ENCODE measurements at regions not wholly inside any gene's neighbourhood (a gene's known extent, or its start where the extent isn't known, plus 50 kb on each side); places are given as distances from the start of the nearest gene placed in this dataset.

- no peak for DNase-seq (ENCODE audit: low read depth)
These were observed 369.4 kb downstream of the ZNF536 start for GRCh38 chr19:30741566-30741965.

DNA sequence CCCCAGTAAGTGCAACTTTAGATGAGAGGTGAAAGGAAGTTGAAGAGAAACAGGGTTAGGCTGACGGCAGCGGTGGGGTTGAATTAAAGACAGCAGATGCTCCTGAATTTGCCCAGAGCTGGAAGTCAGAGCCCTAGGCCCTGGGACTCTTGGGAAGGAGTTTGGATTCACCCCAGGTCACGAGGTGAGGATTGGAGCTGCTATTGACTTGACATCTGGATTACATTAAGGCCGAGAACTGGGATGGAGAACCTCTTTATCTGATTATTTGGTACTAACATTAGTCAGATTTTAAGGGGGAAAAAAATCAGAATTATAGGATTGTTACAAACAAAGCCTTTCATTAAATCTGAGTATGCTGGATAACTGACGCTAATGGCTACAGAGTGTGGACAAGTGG lies 367.2 kb downstream of the ZNF536 start:
- no peak for DNase-seq (ENCODE audit: low read depth)

- no peak for DNase-seq (ENCODE audit: low read depth)
These were observed 365.9 kb downstream of the ZNF536 start for GRCh38 chr19:30738047-30738446.

DNA sequence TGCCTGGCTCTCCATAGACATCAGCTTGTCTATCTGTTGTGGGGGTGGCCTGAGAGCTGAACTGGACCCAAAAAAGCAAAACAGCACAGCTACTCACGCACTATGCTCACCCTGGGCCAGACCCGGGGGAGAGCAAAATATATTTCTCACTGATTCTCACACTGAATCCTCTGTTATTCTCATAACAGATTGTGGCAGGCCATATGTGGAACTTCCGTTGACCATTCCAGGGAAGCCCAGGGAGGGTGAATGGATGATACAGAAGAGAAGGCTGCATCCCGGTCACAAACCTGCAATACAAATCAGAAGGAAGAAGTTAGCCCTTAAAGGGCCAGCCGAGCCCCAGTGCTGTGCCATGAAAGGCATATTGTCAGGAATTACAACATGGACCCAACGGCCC lies 362.5 kb downstream of the ZNF536 start:
- no peak for DNase-seq (ENCODE audit: low read depth)

DNA sequence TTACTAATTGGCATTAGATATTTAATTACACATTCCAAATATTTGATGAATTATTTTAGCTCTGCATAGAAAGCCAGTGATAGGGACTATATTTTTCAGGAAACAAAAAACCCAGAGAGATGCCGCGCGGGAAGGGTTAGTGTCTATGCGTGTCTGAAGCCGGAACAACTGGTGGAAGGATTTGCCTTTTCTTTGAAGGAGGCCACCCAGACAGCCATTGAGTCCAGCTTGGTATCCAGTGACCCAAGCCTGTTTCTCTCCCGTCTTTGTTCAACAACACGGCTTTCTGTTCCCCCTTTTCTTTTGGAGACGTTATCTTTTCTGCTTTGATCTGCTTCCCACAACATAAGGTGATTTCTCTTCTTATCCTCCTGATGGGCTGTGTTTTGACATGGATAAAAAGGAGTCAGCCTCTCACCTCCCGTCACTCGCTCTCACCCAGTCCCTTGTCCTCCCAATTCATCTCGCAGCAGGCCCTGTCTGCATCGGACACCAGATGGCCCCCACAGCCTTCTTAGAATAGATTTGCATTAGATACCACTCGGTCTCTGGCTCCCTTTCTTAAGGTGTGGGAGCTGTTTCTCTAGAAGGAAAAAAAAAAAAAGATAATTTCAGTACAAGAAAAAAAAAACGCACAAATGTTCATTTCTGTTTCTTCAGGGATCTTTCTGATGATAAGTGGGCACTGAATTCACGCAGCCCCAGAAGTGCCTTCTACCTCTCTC lies 361.8 kb downstream of the ZNF536 start:
- no peak for DNase-seq (ENCODE audit: low read depth)

- no peak for DNase-seq (ENCODE audit: low read depth)
These were observed 359.4 kb downstream of the ZNF536 start for GRCh38 chr19:30731591-30731990.

DNA sequence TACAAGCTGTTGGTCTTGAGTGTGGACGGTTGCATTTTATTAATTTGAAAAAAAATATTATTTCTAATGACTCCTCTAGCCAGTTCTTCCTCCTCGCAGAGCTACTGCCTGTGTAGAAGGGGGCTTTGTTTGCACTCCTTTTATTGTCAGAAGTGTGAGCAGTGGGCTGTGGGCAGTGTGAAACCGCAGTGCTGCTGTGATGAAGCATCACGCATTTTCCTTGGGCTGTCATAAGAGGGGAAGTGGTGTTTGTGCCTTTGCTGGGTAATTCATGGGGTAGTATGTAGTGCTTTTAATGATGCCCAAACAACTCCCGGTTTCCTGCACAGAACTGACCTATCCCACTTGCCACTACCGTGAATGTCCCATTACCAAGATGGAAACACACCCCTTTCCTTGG lies 357.3 kb downstream of the ZNF536 start:
- DNase-seq (ENCODE audit: low read depth), result no peak

GRCh38 chr19:30722761-30723160 lies 350.6 kb downstream of the ZNF536 start:
- no peak for DNase-seq (ENCODE audit: low read depth)

DNA sequence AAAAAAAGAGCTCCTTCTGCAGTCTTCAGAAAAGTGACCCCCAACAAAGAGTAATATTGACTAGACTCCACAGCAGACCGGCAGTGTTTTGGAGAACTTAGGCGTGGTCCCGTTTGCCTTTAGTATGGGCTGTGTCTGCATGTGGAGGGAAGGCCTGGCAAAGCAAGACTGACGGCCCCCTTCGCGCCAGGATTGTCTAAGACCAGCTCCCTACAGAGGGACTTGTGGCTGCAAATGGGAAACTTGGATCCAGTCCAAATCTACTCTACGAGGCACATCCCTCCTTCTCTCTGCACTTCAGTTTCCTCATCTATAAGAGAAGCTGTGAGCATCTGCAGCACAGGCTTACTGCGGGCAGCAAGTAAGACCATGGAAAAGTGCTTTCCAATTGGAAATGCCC lies 350.0 kb downstream of the ZNF536 start:
- DNase-seq (ENCODE audit: low read depth), result no peak

- DNase-seq (ENCODE audit: low read depth), result no peak
These were observed 347.8 kb downstream of the ZNF536 start for GRCh38 chr19:30719999-30720345.

GRCh38 chr19:30719189-30719998 lies 347.2 kb downstream of the ZNF536 start:
- no peak for DNase-seq (ENCODE audit: low read depth)

DNA sequence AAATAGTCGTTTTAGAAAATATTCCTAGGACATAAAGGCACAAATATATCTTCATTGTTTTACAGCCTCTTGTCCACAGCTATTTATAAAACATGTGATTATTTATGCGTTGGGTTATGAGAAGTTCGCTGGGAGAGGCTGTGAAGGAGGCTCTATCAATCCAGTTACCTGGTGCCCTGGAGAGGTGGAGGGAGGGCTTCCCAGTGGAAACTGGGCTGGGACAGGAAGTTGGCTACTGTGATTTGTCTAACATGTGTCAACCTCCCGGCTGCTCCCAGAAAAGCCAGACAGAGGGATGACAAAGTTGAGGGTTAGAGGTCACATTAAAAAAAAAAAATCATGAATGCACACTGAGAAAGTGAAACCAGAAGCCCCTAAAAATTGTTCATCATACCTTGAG lies 346.5 kb downstream of the ZNF536 start:
- DNase-seq (ENCODE audit: low read depth), result no peak

DNA sequence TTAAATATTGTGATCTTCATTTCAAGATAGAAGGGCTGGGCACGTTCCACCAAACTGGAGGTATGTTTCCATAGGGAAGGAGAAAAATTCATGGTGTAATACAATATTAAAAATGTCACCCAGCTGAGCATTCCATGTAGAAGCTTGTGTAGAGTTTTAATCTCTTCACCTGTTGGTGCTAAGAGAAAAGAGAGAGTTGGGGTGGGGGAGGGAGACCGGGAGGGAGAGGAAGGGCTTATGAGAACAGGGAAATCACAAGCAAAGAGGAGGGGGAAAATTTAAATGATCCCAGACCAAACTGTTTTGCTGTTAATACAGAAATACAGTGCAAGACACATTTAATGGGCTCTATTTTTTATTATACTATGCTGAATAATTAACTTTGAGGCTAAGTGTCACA lies 345.8 kb downstream of the ZNF536 start:
- no peak for DNase-seq (ENCODE audit: low read depth)

- no peak for DNase-seq (ENCODE audit: low read depth)
These were observed 345.2 kb downstream of the ZNF536 start for GRCh38 chr19:30717381-30717780.

DNA sequence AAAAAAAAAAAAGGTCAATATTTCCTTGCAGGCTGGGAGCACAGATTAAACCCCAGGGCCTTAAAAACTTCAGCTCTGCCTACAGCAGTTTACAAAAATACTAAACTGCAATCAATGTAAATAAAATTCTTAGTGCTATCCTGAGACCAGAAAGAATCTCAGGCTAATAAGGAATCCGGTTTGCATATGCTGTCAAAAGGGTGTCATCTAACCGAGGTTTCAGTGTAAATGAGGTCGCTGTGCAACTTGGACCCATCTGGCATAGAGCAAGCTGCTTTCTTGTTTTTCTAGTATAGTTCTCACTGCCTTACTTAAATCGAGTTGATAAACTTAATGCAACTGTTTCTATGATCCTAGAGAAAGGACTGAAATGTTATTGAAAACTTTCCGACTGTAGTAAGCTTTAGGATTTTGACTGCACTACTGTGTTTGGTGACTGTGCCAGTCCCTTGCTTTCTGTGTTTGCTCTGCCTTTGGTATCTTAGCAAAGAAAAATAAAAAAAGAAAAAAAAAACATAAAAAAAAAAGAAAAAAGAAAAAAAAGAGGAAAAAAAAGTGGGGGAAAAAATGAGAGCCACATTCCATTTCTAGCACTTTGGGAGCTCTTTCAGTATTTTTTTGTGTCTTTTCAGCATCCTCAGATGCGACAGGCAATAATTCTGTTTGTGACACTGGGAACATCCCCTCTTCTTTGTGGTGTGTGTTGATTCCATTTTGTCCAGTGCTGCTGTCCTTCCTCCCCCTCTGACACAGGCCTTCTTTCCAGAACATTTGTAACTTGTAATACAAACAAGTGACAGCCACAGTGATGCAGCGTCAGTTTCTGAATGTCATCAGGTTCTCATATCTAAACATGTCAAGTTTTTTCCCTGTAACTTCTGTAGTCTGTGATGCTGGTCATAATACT lies 340.5 kb downstream of the ZNF536 start:
- DNase-seq (ENCODE audit: low read depth), result no peak

DNA sequence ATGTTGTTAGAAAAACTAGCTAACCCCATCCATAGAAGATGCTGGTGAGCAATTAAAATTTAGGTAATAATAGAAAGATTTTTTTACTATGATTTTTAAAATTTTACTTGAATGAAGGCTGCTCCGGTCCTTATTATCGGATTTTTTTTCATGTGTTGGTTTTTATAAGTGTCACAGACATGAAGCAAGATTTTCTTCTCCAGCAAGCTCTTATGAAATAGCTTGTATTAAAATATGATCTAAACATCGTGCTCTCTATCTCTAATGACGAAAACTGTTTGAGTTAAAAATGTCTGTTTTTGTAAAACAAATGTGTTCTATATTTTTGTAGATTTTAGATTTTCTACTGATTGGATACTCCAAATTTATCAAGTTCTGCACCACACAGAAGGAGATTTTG lies 339.6 kb downstream of the ZNF536 start:
- DNase-seq (ENCODE audit: low read depth), result no peak

- no peak for DNase-seq (ENCODE audit: low read depth)
These were observed 339.1 kb downstream of the ZNF536 start for GRCh38 chr19:30711296-30711695.

- no peak for DNase-seq (ENCODE audit: low read depth)
These were observed 338.5 kb downstream of the ZNF536 start for GRCh38 chr19:30710721-30711120.

GRCh38 chr19:30708416-30709178 lies 336.4 kb downstream of the ZNF536 start:
- no peak for DNase-seq (ENCODE audit: low read depth)

DNA sequence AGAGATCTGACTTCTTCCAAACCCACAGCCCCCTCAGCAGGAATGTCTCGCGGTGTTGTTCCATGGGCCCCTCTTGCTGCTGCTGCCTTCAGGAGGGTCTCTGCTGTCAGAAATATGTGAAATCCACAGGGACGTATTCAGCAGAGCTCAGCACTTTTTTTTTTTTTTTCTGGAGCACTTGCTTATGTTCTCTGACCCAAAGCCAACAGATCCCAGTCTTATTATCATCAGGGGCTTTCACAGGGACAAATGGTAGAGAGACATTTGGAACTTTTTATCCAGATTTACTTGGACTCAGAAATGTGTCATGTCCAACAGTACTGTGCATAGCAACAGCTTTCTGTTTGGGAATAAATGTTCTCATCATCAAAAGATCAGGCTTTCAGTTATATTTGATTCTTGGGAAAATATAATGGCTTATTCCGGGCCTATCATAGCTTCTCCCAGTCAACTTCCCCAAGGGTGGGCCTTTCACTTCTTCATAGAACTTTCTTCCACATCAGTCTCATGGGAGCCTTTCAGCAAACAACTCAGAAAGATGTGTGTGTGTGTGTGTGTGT lies 332.7 kb downstream of the ZNF536 start:
- no peak for DNase-seq (ENCODE audit: low read depth)

- DNase-seq (ENCODE audit: low read depth), result no peak
These were observed 331.5 kb downstream of the ZNF536 start for GRCh38 chr19:30703645-30704044.

DNA sequence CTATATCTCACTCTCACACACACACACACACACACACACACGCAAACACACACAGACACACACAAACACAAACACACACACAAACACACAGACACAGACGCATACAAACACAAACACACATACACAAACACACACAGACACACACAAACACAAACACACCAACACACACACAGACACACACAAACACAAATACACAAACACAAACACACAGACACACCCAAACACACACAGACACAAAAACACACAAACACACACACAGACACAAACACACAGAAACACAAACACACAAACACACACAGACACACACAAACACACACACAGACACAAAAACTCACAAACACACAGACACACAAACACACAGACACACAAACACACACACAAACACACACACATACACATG lies 329.0 kb downstream of the ZNF536 start:
- DNase-seq (ENCODE audit: low read depth), result no peak
